RWPE2 (cell line): ENCODE measurements at regions not wholly inside any gene's neighbourhood (a gene's known extent, or its start where the extent isn't known, plus 50 kb on each side); places are given as distances from the start of the nearest gene placed in this dataset.
"Not testable (repeated sequence)": the region's sequence is repeated elsewhere in the genome, so short reads cannot be mapped to it uniquely, and the experiment has no call there.

ENCODE experiments used
- ATAC-seq: fragments of 200-7000 bp; cut with Tn5 transposase; 3 replicates; pipeline ENCODE4 v1.9.1; 2021; ENCODE audit warnings: low read depth
- DNase-seq: peaks from one replicate; pipeline ENCODE4 v3.0.0-alpha.2; 2020; ENCODE audit warnings: low spot score
- H3K27ac ChIP-seq: fragments of 450-650 bp; 2 replicates; pipeline ENCODE4 v1.5.1; 2017; ENCODE audit warnings: mild to moderate bottlenecking; ENCODE audit not compliant: poor library complexity, severe bottlenecking
- H3K27me3 ChIP-seq: fragments of 250-450 bp; sonication (Bioruptor Pico); 2 replicates; pipeline ENCODE4 v1.5.1; 2021; ENCODE audit warnings: mild to moderate bottlenecking, moderate library complexity; ENCODE audit not compliant: insufficient read depth, poor library complexity, severe bottlenecking
- H3K36me3 ChIP-seq: fragments of 250-450 bp; sonication (Bioruptor Pico); 2 replicates; pipeline ENCODE4 v1.5.1; 2020; ENCODE audit warnings: low read depth, mild to moderate bottlenecking, moderate library complexity
- H3K4me1 ChIP-seq: fragments of 250-450 bp; sonication (Bioruptor Pico); 2 replicates; pipeline ENCODE4 v1.5.1; 2021; ENCODE audit warnings: mild to moderate bottlenecking, moderate library complexity; ENCODE audit not compliant: insufficient read depth, poor library complexity, severe bottlenecking
- H3K4me3 ChIP-seq: fragments of 250-450 bp; sonication (Bioruptor Pico); 2 replicates; pipeline ENCODE4 v1.5.1; 2021; ENCODE audit warnings: mild to moderate bottlenecking, moderate library complexity; ENCODE audit not compliant: severe bottlenecking
- H3K9me3 ChIP-seq: fragments of 250-450 bp; sonication (Bioruptor Pico); 2 replicates; pipeline ENCODE4 v1.5.1; 2021; ENCODE audit warnings: mild to moderate bottlenecking, moderate library complexity; ENCODE audit not compliant: severe bottlenecking
- TF ChIP-seq, protein P1 (sequence below): fragments of 450-650 bp; IDR thresholded peaks from one replicate; pipeline ENCODE4 v1.5.1; 2017; ENCODE audit warnings: mild to moderate bottlenecking, moderate library complexity; ENCODE audit not compliant: poor library complexity, severe bottlenecking

GRCh38 chr5:50300878-50301277, 140.2 kb downstream of the EMB start:
- Histone ChIP-seq H3K27ac (peak overlapping the region; percentile 92), H3K4me3 (no peak overlapping the region)

DNA sequence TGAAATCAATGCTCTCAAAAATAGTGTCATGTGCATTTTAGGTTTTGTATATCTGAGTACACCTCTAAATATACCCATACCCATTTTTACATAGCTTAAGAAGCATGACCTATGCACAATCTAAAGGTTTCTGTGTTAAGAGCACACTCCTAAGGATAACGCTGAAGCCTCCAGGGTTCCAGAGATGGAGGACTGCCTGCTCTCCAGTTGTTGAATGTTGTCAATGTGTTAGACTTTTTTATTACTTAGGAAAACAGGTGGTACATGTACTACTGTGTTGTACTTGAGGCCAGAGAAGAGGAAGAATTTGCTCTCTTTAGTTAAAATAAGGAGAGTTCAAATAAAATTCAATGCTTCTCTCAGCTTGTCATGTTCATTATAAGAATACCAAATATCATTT, 141.2 kb downstream of the EMB start:
- Histone ChIP-seq H3K4me3 (no peak overlapping the region), H3K4me1 (peaks cover 34% of the 10 kb centered on the region), H3K36me3 (no peaks in the 10 kb centered on the region), H3K27me3 (no peaks in the 10 kb centered on the region), H3K27ac (no peak overlapping the region), H3K9me3 (no peaks in the 10 kb centered on the region)
- TF ChIP-seq, protein P1, sequence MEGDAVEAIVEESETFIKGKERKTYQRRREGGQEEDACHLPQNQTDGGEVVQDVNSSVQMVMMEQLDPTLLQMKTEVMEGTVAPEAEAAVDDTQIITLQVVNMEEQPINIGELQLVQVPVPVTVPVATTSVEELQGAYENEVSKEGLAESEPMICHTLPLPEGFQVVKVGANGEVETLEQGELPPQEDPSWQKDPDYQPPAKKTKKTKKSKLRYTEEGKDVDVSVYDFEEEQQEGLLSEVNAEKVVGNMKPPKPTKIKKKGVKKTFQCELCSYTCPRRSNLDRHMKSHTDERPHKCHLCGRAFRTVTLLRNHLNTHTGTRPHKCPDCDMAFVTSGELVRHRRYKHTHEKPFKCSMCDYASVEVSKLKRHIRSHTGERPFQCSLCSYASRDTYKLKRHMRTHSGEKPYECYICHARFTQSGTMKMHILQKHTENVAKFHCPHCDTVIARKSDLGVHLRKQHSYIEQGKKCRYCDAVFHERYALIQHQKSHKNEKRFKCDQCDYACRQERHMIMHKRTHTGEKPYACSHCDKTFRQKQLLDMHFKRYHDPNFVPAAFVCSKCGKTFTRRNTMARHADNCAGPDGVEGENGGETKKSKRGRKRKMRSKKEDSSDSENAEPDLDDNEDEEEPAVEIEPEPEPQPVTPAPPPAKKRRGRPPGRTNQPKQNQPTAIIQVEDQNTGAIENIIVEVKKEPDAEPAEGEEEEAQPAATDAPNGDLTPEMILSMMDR: no peak
- ATAC-seq (no peak), DNase-seq (no peak)

More at GRCh38 chr5:50300878-50301277, 140.2 kb downstream of the EMB start:
- DNase-seq (no peak), ATAC-seq (no peak; the same call in 2 of the 3 replicates)
- TF ChIP-seq, protein P1: no peak
- Histone ChIP-seq H3K27me3 (no peaks in the 10 kb centered on the region), H3K9me3 (no peaks in the 10 kb centered on the region), H3K4me1 (peaks cover 34% of the 10 kb centered on the region), H3K36me3 (no peaks in the 10 kb centered on the region)

DNA sequence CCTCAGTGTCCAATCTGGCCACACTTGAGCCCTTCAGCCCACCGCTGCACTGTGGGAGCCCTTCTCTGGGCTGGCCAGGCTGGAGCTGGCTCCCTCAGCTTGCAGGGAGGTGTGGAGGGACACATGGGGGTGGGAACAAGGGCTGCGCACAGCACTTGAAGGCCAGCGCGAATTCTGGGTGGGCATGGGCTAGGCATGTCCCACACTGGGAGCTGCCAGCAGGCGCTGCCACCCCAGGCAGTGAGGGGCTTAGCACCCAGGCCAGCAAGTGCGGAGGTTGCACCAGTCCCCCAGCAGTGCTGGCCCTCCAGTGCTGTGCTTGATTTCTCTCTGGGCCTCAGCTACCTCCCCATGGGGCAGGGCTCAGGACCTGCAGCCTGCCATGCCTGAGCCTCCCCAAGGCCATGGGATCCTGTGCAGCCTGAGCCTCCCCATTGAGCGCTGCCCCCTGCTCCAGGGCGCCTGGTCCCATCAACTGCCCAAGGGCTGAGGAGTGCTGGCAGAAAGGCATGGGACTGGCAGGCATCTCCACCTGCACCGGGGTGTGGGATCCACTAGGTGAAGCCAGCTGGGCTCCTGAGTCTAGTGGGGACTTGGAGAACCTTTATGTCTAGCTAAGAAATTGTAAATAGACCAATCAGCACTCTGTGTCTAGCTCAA, 148.2 kb downstream of the EMB start:
- ATAC-seq (no peak), DNase-seq (no peak)
- Histone ChIP-seq H3K36me3 (no peaks in the 10 kb centered on the region), H3K27me3 (no peaks in the 10 kb centered on the region), H3K4me1 (no peaks in the 10 kb centered on the region), H3K4me3 (no peak overlapping the region), H3K27ac (no peak overlapping the region), H3K9me3 (no peaks in the 10 kb centered on the region)
- TF ChIP-seq, protein P1: no peak

GRCh38 chr5:50280461-50280860, 160.6 kb downstream of the EMB start:
- not testable (repeated sequence) for DNase-seq, H3K9me3 ChIP-seq, ATAC-seq, H3K27me3 ChIP-seq, H3K27ac ChIP-seq, H3K4me1 ChIP-seq, H3K4me3 ChIP-seq, H3K36me3 ChIP-seq
